GM19463 (cell line): ENCODE measurements at regions not wholly inside any gene's neighbourhood (a gene's known extent, or its start where the extent isn't known, plus 50 kb on each side); places are given as distances from the start of the nearest gene placed in this dataset.
"Not testable (repeated sequence)": the region's sequence is repeated elsewhere in the genome, so short reads cannot be mapped to it uniquely, and the experiment has no call there.

Experiments used
- ATAC-seq: cut with Tn5 transposase; IDR thresholded peaks from one replicate; pipeline ENCODE4 v1.9.1; 2021; ENCODE audit warnings: mild to moderate bottlenecking, moderate library complexity; ENCODE audit not compliant: unreplicated experiment

DNA sequence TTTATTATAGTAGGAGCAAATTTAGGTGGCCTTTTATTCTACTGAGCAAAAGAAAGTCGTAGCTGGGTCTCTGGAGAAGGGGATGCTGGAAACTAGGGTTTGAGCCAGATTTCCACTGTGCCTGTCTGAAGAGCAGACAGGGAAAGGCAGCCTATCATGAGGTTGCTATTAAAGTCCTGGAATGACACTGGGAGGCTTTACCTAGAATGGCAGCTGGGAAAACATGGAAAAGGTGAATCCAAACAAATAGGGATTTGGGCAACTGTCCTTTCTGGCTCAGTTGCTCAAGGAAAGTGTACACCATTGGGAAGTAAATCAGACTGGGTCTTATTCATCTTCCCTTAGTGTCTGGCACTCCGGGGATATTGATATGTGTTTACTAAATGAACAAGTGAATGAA lies 154.6 kb downstream of the MTX2 start:
- ATAC-seq, result no peak

DNA sequence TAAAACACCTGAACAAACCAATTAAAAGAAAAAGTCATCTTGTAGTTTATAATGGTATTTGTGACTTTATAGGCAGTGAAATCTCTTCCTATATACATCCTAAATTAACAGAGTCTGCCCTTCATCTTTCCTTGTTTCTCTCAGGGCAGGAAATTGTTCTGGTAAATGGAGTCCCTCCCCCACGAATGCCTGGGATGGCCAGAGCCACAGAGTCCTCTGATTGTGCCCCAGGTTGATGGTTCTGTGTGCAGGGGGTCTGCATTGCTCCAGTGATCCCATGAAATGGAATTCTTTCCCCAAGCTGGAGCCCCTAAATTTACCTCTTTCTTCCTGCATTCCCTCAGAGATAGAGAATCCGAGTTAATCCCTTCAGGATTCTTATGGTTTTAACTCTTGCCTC lies 155.5 kb downstream of the MTX2 start:
- no peak for ATAC-seq

DNA sequence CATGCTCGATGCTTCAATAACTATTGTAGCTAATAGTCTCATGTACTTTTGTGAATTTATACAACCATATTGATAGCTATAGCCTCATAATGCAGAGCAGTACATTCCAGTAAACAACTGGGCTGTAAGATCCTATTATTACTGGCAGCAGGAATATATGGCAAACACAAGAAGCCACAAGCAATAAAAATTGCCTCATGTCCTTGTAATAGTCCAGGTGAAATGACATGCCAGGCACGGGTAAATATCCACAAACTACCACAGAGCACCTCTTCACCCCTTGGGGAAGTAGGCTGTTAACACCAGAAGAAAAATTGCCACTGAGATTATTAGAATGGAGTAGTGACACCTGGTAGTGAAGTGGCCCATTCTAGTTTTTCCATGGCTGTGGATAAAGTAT lies 158.3 kb downstream of the MTX2 start:
- ATAC-seq, result no peak

DNA sequence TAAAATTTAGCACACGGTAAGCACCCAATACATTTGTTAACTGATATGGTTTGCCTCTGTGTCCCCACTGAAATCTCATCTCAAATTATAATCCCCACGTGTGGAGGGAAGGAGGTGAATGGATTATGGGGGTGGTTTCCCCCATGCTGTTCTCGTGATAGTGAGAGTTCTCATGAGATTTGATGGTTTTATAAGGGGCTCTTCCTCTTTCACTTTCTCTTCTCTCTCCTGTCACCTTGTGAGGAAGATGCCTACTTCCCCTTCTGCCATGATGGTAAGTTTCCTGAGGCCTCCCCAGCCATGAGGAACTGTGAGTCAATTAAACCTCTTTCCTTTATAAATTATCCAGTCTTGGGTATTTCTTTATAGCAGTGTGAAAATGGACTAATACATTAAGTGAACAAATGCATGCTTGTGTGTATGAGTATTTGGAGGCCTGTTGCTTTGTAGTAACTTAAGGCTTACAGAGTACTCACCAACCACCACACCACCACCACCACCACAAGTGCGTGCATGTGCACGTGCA lies 159.8 kb downstream of the MTX2 start:
- not testable (repeated sequence) for ATAC-seq

DNA sequence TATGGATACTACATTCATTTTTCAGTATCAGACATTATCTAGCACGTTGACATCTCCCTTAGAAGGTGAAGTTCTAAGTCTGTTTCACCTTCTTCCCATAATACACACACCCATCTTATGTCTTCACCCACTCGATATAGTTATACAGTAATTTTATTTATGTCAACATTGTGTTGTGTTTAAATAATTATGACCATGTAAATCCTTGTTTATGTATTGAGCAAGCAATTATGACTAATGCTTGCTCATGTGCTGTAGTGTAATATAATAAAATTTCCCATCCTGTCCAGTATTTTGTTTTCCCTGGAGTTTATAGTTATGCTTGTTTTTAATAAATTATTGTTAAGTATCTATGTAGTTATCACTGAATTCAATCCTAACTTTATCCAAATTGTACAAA lies 163.2 kb downstream of the MTX2 start:
- no peak for ATAC-seq

DNA sequence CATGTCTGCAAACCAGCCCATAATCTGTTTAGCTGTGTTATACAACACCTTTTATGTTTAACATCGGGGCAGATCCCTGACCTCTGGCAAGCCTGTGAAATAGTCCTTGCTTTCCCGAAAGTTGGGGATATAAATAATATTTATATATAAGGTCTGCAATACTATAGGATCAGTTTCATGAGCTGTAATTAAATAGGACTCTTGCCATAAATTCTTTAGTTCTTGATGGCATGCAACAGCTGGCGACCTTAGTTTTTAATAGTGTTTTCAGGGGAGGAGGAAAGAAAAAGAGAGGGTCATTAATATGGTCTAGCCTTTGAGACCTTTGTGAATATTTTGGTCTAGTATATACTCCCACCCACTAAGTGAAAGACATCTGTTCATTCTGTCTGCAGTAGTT lies 166.5 kb downstream of the MTX2 start:
- no peak for ATAC-seq

DNA sequence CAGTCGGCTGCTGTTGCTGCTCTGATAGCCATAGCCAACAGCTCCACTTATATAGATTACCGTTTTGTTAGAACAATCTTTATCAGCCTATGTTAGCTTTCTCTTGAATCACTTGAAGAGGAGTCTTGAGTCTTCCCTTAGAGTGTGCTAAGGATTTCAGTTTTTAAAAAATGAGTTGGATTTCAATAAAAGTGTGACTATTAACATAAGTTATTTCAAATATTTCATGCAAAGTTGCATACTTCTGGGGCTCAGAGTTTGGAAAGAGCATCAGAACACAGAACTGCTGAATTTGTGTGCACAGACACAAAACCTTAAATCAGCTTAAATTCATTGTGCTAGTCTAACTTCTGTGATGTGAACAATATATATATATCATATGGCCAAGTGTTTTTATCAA lies 174.7 kb downstream of the MTX2 start:
- ATAC-seq, result no peak

DNA sequence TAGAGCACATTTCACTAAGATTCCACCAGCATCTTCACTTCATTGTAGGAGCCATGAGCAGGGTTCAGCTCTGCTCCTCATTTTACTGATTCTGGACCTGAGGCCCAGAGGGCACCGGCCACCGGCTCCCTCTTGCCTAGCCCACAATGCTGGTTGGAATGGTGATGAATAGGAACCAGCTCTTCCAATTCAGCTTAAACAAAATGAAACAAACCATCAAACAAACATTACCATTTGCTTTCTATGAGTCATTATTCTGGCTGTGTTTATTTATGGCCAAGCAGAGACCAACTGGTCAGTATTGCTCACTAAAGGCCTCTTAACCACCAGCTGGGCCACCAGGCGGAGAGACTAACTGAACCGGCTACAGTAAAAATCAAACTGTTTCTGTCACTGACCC lies 176.7 kb downstream of the MTX2 start:
- no peak for ATAC-seq

DNA sequence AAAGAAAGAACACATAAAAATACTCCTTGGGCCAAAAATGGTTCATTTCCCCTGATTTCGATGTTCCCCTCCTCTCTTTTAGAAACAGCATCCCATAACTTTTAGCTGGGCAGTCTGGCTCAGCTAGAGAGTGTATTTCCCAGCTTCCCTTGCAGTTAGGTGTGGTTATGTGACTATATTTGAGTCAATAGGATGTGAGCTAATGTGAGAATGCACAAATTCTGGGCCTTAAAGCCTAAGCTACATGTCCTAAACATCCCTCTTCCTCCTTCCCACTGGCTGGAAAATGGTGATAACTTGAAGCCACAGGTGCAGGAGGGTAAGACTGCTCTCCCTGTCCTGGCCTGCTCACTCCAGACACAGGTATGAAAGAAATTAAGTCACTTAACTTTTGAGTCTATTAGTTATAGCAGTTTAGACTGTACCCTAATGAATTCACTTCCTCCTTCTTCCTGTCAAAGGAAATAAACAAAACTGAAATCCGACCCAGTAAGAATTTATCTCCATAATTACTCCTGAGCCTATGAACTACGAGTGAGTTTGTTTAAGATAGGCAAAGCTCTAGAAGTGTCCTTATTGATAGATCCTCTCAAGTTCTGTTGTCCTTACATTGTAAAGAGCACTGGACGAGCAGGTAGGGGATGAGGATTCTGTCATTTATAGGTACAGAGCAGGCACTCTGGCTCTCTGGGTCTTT lies 177.6 kb downstream of the MTX2 start:
- no peak for ATAC-seq

DNA sequence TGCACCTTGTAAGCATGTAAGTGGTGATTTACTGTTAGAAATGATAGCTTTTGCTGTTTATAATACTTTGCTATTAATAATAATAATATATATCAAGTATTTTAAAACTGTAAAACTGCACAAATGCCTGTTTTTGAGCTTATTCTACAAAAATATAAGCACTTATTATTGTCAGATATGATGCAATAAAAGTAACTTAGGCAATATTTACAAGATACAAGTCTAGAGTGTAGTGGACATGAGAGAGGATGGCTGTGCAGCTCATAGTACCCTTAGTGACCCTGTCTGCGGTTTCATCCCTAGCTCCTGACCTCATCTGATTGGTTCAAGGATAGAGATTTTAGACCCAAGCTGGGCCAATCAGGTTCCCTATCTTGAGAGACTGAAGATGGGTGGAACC lies 178.4 kb downstream of the MTX2 start:
- no peak for ATAC-seq

DNA sequence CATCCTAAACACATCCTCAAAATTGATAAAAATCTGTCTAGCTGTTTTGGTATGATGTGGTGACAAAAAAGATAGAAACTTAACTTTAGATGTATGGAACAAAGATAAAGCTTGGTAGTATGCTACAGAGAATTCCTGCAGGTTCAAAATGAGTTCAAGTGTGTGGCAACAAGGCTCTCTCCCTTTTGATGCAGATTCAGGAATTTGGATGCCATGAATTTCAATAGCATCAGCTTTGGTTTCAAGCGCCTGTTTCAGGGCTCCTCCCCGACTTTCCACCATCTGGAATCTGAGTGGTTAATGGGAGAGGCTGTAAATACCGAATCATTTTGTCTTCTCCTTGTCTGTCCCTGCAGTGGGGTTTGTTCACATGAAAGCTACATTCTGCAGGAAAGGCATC lies 180.6 kb downstream of the MTX2 start:
- ATAC-seq, result no peak

DNA sequence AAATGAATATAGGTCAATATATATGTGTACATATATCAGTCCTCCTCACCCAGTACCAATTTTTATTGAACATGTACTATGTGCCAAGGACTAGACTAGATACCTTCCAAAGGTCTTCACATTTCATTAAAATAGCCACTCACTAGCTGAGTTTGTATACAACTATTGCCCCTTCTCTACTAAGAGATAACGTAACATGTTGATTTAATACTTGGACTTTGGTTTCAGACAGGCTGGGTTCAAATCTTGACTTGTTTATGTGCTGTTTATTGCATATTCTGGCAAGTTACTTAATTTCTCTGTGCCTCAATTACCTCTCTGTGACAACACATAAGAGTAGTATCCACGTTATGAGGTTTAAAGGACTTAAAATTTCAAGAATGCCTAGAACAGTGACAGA lies 184.5 kb downstream of the MTX2 start:
- no peak for ATAC-seq

DNA sequence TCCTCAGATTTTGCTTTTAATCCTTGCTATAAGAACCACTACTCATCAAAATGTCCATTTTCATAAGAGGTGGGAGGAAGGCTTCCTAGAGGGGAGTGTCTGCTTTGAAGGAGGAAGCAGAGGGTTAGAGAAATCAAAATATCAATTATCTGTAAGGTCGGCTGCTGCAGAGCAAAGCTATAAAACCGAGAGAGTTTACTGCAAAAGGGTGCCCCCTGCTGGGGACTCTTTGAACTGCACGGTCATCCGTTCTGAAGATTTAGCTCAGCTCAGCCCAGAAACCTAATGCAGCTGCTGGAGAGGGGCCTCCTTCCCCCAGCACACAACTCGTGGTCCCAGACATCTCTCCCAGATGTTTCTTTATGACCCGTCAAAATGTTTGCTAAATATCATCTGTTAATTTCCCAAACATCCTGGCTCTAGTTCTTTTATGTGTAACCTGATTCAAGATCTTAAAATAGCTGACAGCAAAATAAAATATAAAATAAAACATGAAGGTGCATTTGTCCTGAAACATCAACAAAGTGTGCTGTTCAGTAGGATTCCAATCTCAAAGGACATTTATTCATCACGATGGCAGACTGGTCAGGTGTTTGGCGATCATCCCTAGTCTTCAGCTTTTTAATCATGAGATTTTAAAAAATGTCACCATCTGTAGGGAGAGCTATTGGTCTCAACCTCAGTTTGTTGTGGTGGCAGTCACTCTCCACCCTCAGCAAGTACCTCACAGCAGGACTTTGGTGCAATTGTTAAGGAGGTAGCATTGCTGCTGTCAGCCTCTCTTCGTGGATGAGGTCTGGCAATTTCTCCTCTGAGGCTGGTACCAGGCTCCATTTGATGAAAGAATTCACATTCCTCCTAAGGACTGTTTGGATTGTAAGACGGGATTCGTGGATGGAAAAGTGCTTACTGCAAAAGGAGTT lies 185.9 kb downstream of the MTX2 start:
- no peak for ATAC-seq

DNA sequence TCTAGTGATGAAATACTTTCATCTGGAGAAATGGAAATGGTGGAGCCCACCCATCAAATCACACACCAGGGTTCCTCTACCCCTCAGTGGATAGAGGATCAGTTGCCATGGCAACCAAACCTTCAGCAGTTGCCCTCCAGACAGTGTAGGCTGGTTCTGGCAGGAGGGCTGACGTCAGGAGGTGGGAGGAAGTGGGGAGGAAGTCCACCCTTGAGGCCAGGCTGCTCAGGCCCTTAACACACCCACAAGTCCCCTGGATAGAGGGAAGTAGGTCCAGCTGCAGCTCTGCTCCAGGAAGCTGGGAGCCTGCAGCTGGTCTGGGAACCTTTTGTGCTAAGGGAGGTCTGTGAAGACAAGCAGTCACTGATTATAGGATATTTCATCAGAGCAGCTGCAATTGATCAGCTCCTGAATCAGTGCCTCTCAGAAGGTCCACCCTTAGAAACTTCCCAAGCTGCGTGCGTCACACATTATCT lies 186.6 kb downstream of the MTX2 start:
- ATAC-seq, result no peak

DNA sequence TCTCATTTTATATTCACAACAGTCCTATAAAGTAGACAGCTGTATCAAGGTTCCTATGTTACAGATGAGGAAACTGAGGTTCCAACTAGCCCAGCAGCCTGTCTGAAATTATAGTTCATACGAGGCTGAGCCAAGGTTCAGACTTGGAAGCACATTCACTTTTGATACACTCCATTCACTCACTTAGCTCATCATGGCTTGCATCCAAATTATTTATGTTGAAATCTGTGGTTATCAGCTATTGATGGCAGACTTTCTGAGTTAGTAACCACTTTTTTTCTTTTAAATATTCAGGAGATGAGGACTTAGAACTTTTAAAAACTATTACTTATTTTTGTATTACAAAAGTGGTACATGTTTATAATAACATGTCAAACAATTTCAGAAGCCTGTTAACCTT lies 188.2 kb downstream of the MTX2 start:
- ATAC-seq, result no peak

DNA sequence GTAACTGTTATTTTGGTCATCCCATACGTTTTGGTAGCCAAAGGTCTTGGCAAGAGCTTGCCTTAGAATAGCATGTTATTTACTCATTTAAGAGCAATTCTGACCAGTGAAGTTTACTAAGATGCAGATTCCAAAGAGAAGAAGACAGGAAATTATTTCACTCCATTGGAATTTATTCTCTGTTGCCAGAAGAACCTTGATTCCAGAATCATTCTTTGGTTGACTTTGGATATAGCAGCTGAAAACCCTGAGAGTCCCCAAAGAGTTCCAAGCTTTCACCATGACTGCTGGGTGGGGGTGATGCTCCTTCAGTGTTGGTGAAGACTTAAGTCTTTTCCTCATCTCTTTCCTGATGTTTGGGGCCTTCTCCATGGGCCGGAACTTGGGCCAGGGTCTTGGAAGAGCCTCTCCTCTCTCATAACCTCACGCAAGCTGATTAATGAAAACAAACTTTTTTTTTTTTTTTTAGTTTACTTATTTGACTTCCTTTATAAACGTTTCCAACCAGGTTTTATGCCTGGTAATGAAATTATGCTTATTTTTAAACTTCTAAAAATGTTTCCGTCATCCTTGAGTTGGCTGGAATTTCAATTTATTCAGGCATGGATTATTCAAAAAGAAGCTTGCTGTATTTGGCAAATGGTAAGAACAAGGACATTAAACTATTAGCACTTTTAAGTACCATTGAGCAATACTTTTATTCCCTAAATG lies 192.0 kb downstream of the MTX2 start:
- ATAC-seq, result no peak

DNA sequence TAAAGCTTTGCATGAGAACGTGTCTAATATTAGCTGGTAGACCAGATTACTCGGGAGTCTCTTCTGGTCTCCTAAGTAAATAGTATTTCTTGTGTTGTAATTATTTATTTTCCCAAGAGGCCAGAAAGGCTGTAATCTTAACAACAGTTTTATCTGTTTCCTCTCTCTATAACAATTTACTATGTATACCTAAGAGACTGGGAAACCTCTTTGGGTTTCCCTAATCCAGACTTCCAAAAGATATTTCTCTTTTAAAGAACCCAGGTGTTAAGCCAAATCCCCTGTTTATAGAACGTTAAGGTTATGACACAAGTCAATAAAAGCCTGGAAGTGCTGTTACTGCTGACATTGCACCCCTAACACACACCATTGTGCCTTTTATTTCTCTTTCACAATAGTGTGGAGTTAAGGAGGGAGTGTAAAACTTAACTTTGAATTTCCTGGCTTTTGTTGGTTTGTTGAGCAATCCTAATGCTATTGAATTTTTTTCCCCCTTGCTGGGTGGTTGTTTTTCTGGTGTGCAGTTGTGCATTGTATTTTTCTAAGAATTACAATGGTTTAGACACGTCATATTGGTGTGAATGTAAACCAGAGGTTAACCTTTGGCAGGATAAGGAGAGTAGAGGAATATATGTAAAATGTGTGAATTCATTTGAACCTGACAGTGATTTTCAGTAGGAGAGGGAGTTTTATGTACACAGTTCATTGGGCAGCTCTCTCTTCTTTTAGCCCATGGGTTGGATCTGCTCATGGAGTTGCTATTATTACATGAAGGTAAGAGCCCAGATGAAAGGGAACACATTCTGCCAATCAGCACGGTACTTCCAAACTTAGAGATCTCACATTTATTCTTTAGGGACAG lies 192.8 kb downstream of the MTX2 start:
- no peak for ATAC-seq

DNA sequence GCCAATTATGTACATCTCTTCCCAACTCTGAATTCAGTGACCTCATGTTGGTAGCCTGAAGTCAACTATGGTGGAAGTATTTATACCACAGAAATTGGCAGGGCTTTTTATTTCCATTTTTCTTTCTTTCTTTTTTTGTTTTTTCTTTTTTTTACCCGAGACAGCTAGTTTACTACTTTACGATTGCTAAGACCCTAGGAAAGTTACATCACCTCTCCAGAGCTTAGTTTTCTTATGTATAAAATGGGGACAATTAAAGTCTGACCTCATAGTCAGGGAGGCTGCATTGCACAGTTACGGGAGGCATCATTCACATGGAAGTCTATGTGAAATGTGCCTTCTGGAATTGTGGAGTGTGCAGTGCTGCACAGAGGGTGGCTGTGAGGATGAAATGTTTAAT lies 194.3 kb downstream of the MTX2 start:
- ATAC-seq, result no peak

DNA sequence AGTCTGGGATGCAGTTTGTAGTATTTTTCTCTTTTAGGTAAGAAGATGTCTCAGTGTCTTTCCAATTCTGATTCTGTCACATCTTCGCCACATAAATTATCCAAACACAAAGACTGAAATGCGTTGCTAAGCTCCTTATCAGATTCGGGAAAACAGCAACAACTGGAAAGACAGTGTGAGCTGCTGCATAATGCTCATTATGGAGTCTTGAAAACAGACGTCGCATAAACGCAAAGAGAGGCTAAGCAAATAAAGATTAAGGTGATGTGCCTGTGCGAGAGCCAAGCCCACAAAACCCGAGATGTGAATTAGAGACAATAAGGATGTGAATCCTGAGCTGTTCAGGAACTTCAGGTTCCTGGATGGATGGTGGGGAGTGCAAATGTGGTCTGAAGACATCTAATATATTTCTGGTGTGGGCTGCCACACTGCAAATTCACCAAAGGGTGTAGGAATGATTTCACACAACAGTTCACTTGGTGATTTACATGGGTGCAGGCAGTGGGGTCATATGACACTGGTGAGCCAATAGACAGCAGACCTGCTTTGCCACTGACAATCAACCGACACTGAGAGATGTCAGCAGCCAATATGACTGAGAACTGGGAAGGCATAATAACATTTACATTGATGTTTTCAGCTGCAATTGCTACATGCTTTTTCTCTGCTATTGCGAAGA lies 195.8 kb downstream of the MTX2 start:
- no peak for ATAC-seq

DNA sequence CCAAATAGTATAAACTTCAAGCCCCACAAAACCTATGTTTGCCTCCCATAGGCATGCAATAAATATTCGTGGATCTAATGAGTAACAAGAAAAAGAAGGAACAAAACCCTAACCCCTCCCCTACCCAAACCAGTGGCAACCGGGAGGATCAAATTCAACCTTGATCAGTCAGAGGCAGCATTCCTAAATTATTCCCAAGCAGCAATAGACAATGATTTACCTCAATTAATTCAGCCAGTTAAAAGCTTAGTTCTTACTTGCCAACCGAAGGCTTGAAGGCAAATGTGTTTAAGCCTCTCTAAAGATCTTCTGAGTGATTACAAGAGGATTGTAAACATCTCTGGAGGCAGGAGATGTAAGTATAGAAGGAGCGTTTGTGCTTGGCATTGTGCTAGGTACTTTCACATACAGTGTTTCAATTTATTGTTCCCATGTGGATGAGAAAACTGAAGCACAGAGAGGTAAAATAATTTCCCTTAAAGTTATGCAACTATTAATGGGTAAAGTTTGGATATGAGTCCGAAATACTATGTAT lies 197.7 kb downstream of the MTX2 start:
- no peak for ATAC-seq
